Posterior vena cava (tissue), 2 donors: ENCODE measurements at regions not wholly inside any gene's neighbourhood (a gene's known extent, or its start where the extent isn't known, plus 50 kb on each side); places are given as distances from the start of the nearest gene placed in this dataset.
"Not testable (repeated sequence)": the region's sequence is repeated elsewhere in the genome, so short reads cannot be mapped to it uniquely, and the experiment has no call there.

Experiments
- DNase-seq: peaks from one replicate; pipeline ENCODE4 v3.0.0-alpha.2; 2020; ENCODE audit warnings: low spot score
- intact Hi-C, 2 donors: fragments of 100-400 bp; cut with DNase I; formaldehyde crosslinking; loops; one replicate each; pipeline versions ENCODE4 v1.14.1 to v1.14.2; 2022 to 2023
- donor health status: DM: yes; HTN: yes; CAD: no.
- donor health status: DM: yes; HTN: yes; CAD: no.

DNA sequence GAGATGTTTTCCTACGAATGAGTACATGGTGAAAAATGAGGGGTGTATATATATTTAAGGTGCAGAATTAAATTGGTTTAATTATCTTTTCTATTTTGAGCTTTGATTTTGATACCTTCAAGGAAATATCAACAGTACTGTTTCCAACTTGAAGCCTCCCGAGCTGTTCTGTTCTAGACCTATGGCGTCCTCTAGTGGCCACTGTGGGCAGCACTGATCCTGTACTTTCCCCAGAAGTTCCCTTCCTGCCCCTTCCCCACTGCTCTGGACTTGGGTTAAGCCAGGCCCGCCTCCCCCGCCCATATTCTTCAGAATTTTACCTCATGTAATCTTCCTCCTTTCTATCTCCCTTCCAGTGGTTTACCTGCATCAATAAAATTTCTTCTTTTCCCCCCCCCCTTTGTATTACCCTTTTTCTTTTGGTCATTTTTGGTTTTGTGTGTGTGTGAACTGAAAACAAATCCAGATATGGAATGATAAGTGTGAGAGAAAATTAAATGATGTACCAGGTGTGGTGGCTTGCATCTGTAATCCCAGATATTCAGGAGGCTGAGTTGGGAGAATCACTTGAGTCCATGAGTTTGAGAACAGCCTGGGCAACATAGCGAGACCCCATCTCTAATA lies 1643.5 kb downstream of the TP53TG3F start:
- no peak for DNase-seq
- intact Hi-C loops = no loop called here

DNA sequence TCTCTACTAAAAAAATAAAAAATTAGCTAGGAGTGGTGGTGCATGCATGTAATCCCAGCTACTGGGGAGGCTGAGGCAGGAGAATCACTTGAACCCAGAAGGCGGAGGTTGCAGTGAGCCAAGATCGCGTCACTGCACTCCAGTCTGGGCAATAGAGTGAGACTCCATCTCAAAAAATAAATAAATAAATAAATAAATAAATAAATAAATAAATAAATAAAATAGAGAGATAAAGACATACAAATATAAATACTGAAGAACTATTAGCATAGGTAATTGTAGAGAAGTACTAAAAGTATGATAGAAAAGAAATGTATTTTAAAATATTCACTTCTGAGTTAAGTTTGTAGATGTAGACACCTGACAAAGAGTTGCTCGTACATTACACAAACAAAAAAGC lies 1652.4 kb downstream of the TP53TG3F start:
- intact Hi-C loops, DNase-seq: not testable (repeated sequence)

- intact Hi-C loops = no loop called here
- DNase-seq = no peak
Measured at GRCh38 chr16:35131429-35131828, 1672.0 kb downstream of the TP53TG3F start.

GRCh38 chr16:35134471-35134870 lies 1675.1 kb downstream of the TP53TG3F start:
- no peak for DNase-seq
- intact Hi-C loops = no loop called here

- intact Hi-C loops = no loop called here
- peak; percentile 74 for DNase-seq
Measured at GRCh38 chr16:35140293-35140986, 1681.0 kb downstream of the TP53TG3F start.

- peak; percentile 72 for DNase-seq
- intact Hi-C loops = no loop called here
Measured at GRCh38 chr16:35141303-35141702, 1681.9 kb downstream of the TP53TG3F start.

- intact Hi-C loops = no loop called here
- peak; percentile 67 for DNase-seq
Measured at GRCh38 chr16:35142147-35142808, 1682.9 kb downstream of the TP53TG3F start.

- DNase-seq = no peak
- intact Hi-C loops = no loop called here
Measured at GRCh38 chr16:35142809-35143192, 1683.4 kb downstream of the TP53TG3F start.

GRCh38 chr16:35144212-35144932 lies 1685.0 kb downstream of the TP53TG3F start:
- no peak for DNase-seq
- intact Hi-C loops = no loop called here

DNA sequence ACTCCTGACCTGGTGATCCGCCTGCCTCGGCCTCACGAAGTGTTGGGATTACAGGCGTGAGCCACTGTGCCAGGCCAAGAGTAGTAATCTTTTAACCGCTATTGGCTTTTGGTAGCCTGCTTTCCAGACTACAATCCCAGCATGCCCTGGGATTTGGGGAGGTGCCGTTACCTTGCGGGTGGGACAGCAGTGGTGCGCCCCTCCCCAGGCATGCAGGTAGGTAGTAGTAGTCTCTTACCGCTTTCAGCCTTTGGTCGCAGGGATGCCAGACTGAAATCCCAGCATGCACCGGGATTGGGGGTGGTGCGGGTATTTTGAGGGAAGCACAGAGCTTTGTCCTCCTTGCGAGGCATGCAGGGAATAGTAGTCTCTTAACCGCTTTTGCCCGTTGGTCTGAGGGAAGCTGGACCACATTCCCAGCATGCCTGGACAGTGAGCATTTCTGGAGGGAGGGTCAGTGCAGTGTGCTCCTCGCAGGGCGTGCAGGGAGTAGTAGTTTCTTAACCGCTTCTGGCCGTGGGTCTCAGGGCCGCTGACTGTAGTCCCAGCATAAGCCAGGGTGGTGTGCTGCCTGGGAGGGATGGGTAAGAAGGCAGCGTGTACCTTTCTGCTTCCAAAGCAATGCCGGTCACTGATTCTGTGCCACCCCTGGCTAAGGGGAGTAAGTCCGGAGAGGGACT lies 1686.8 kb downstream of the TP53TG3F start:
- intact Hi-C loops = no loop called here
- DNase-seq = no peak

GRCh38 chr16:35146723-35147458 lies 1687.5 kb downstream of the TP53TG3F start:
- DNase-seq = peak; percentile 53
- intact Hi-C loops = no loop called here

GRCh38 chr16:35147556-35148504 lies 1688.4 kb downstream of the TP53TG3F start:
- intact Hi-C loops = no loop called here
- peak; percentile 52 for DNase-seq

- intact Hi-C loops = no loop called here
- peak; percentile 46 for DNase-seq
Measured at GRCh38 chr16:35148748-35149147, 1689.3 kb downstream of the TP53TG3F start.

- peak; percentile 56 for DNase-seq
- intact Hi-C loops = no loop called here
Measured at GRCh38 chr16:35149550-35149949, 1690.1 kb downstream of the TP53TG3F start.

- intact Hi-C loops = no loop called here
- no peak for DNase-seq
Measured at GRCh38 chr16:35150805-35151312, 1691.4 kb downstream of the TP53TG3F start.

GRCh38 chr16:35152067-35152627 lies 1692.7 kb downstream of the TP53TG3F start:
- no peak for DNase-seq
- intact Hi-C loops = no loop called here

DNA sequence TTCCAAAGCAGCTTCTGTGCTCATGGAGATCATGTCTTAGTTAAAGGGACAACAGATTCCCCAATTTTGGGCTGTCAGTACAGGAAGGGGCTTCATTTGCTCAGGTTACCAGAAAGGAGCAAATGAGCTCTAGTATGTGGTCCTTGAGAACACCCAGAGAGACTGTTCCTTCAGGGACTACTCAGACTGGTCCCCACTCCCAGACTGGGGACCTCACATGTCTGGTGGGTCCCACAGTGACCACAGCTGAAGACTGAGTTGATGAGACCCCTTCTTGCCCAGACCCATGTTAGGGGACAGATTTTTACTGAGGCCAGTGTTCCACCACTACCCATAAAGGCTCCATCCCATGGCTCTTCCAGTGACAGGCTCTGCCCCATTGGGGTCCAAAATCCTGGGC lies 1695.2 kb downstream of the TP53TG3F start:
- intact Hi-C loops = no loop called here
- no peak for DNase-seq
